Vagina (tissue), 2 donors: ENCODE measurements at regions not wholly inside any gene's neighbourhood (a gene's known extent, or its start where the extent isn't known, plus 50 kb on each side); places are given as distances from the start of the nearest gene placed in this dataset.

Experiments used
- DNase-seq, 2 donors: peaks; one replicate each; pipeline ENCODE4 v3.0.0-alpha.2; 2017; ENCODE audit errors: extremely low spot score in 2 of 2
- H3K27ac ChIP-seq: fragments of 200-600 bp; sonication (generic); one replicate; pipeline ENCODE4 v1.5.1; 2019
- H3K27me3 ChIP-seq: fragments of 200-600 bp; sonication (generic); one replicate; pipeline ENCODE4 v1.5.1; 2019
- H3K36me3 ChIP-seq, 2 donors: fragments of 200-600 bp; sonication (generic); one replicate each; pipeline ENCODE4 v1.5.1; 2017 to 2019
- H3K4me1 ChIP-seq: fragments of 200-600 bp; sonication (generic); one replicate; pipeline ENCODE4 v1.5.1; 2019
- H3K4me3 ChIP-seq, 2 donors: fragments of 200-600 bp; sonication (generic); 1 replicate in 1 of 2; 2 replicates in 1 of 2; pipeline ENCODE4 v1.5.1; 2016 to 2019
- H3K9me3 ChIP-seq: fragments of 200-600 bp; sonication (generic); one replicate; pipeline ENCODE4 v1.5.1; 2019
- CTCF ChIP-seq, 3 experiments: fragments of 450-650 bp in 2 of 3; fragments of 200-600 bp in 1 of 3; sonication (generic) in 1 of 3; IDR thresholded peaks; one replicate each; pipeline ENCODE4 v1.5.1; 2017 to 2019; ENCODE audit warnings: antibody characterized with exemption in 3 of 3, mild to moderate bottlenecking in 2 of 3, moderate library complexity in 2 of 3
- POLR2A ChIP-seq, 2 donors: fragments of 450-650 bp; IDR thresholded peaks; one replicate each; pipeline ENCODE4 v1.6.1; 2017; ENCODE audit warnings: antibody characterized with exemption in 2 of 2, mild to moderate bottlenecking in 2 of 2, moderate library complexity in 2 of 2
- POLR2AphosphoS5 ChIP-seq, 2 donors: sonication (generic); formaldehyde crosslinking; IDR thresholded peaks; one replicate each; pipeline ENCODE4 v1.9.0; 2017; ENCODE audit warnings: antibody characterized with exemption in 2 of 2, mild to moderate bottlenecking in 2 of 2, low read depth in 1 of 2; ENCODE audit not compliant: insufficient read depth in 1 of 2
- intact Hi-C: fragments of 100-400 bp; cut with DNase I; formaldehyde crosslinking; loops from one replicate; pipeline ENCODE4 v1.15.1; 2023

DNA sequence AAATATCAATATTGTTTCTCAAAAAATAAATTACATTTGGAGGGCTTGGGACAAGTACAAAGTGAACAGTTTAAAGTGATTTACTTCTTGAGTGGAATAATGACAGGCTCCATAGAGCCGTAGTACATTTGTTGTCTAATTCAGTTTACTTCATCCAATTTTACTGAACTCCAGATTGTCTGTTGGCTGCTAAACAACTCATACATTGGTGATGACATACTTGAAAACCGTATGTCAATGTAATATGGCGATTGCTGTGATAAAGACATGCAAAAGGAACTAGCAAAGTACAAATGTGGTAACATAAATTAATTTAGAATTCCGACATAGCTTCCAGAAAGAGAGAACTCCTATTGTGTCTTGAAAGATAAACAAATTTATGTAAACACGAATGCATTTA is 1197.5 kb upstream of the CDH18 start:
- H3K4me3 ChIP-seq, result no peak overlapping the region
- H3K4me1 ChIP-seq, result no peaks in the 10 kb centered on the region
- H3K27ac ChIP-seq, result no peak overlapping the region
- intact Hi-C loops, result no loop called here
- no peaks in the 10 kb centered on the region for H3K27me3 ChIP-seq
- TF ChIP-seq POLR2AphosphoS5 (IDR thresholded peaks at IDR 0.05; ENCODE audit: insufficient read depth in 1 of 2, low read depth in 1 of 2) (no peak), POLR2A (IDR thresholded peaks at IDR 0.05) (no peak), CTCF (IDR thresholded peaks at IDR 0.05) (no peak)
- H3K36me3 ChIP-seq, result no peaks in the 10 kb centered on the region
- no peak for DNase-seq
- no peaks in the 10 kb centered on the region for H3K9me3 ChIP-seq

DNA sequence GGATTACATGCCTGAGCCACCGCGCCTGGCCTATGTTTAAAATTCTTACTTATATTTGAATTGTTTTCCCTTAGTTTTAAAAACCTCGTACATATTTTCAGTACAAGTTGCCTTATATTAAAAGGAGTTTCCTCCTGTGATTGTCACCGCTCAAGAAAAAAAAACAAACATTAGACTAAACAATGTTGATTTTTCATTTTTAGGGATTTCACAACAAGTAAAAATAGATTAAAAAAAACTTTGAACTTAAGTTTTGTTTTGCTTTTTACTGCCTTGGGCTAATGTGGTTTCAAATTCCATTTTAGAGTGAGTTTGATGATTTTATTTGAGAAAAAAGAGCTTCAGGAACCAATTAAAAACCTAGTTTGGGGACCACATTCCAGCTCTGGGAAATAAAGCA is 1196.6 kb upstream of the CDH18 start:
- Histone ChIP-seq H3K9me3 (no peaks in the 10 kb centered on the region), H3K27me3 (no peaks in the 10 kb centered on the region), H3K4me3 (no peak overlapping the region), H3K4me1 (no peaks in the 10 kb centered on the region), H3K36me3 (no peaks in the 10 kb centered on the region), H3K27ac (no peak overlapping the region)
- DNase-seq, result no peak
- no peak for TF ChIP-seq POLR2A (IDR thresholded peaks at IDR 0.05)
- TF ChIP-seq POLR2AphosphoS5 (IDR thresholded peaks at IDR 0.05; ENCODE audit: insufficient read depth in 1 of 2, low read depth in 1 of 2), result no peak
- no peak for TF ChIP-seq CTCF (IDR thresholded peaks at IDR 0.05)
- intact Hi-C loops, result no loop called here

DNA sequence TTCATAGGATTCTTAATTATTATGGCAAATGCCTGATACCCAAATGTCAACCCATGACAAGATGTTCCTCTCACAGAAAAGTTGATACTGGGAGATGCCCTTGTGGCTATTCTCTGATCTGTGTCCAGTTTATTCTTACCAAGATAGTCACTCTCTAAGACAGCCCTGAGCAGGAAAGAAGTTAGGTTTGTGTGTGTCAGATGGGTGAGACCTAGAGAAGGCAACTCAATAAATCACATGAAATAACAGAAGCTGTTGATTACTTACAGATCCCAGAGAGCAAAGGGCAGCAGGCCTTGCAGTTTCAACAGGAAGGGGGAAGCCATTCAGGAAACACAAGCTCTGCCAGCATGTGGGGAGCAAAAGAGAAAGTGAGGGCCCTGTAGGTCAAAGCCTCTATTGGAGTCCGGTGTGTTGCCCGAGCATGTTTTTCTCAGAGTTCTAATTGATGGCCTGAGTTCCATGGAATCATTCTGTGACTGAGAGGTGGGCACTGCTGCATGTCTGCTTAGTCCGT is 1193.7 kb upstream of the CDH18 start:
- Histone ChIP-seq H3K36me3 (no peaks in the 10 kb centered on the region), H3K27me3 (no peaks in the 10 kb centered on the region), H3K4me1 (no peaks in the 10 kb centered on the region), H3K27ac (no peak overlapping the region), H3K4me3 (no peak overlapping the region), H3K9me3 (no peaks in the 10 kb centered on the region)
- TF ChIP-seq POLR2AphosphoS5 (IDR thresholded peaks at IDR 0.05; ENCODE audit: insufficient read depth in 1 of 2, low read depth in 1 of 2) (no peak), CTCF (IDR thresholded peaks at IDR 0.05) (no peak), POLR2A (IDR thresholded peaks at IDR 0.05) (no peak)
- DNase-seq, result no peak
- intact Hi-C loops, result no loop called here

GRCh38 chr5:21173526-21173925 is 1185.5 kb upstream of the CDH18 start:
- Histone ChIP-seq H3K27ac (no peak overlapping the region), H3K4me1 (no peaks in the 10 kb centered on the region), H3K9me3 (no peaks in the 10 kb centered on the region), H3K4me3 (no peak overlapping the region), H3K27me3 (no peaks in the 10 kb centered on the region), H3K36me3 (no peaks in the 10 kb centered on the region)
- intact Hi-C loops, result no loop called here
- no peak for DNase-seq
- no peak for TF ChIP-seq POLR2A (IDR thresholded peaks at IDR 0.05)
- TF ChIP-seq CTCF (IDR thresholded peaks at IDR 0.05), result no peak
- no peak for TF ChIP-seq POLR2AphosphoS5 (IDR thresholded peaks at IDR 0.05; ENCODE audit: insufficient read depth in 1 of 2, low read depth in 1 of 2)

GRCh38 chr5:21173036-21173435 is 1185.0 kb upstream of the CDH18 start:
- Histone ChIP-seq H3K36me3 (no peaks in the 10 kb centered on the region), H3K4me1 (no peaks in the 10 kb centered on the region), H3K27ac (no peak overlapping the region), H3K4me3 (no peak overlapping the region), H3K9me3 (no peaks in the 10 kb centered on the region), H3K27me3 (no peaks in the 10 kb centered on the region)
- TF ChIP-seq POLR2AphosphoS5 (IDR thresholded peaks at IDR 0.05; ENCODE audit: insufficient read depth in 1 of 2, low read depth in 1 of 2), result no peak
- intact Hi-C loops, result no loop called here
- no peak for DNase-seq
